ENCODE measurements at regions not wholly inside any gene's neighbourhood (a gene's known extent, or its start where the extent isn't known, plus 50 kb on each side); places are given as distances from the start of the nearest gene placed in this dataset.

- Histone ChIP-seq H3K27me3 (ENCODE audit: control insufficient read depth in 2 of 2, insufficient read depth in 2 of 2, low read length in 2 of 2) (no peaks in the 10 kb centered on the region), H3K36me3 (ENCODE audit: control insufficient read depth in 2 of 2, extremely low read depth in 1 of 2, insufficient read depth in 2 of 2, low read length in 2 of 2) (no peaks in the 10 kb centered on the region), H4K20me1 (replicated peaks; ENCODE audit: control insufficient read depth, extremely low read depth, insufficient read depth, low read length) (no peaks in the 10 kb centered on the region), H3K27ac (ENCODE audit: insufficient read depth, low read depth, low read length) (no peak overlapping the region), H3K79me2 (ENCODE audit: control insufficient read depth, insufficient read depth, low read length) (no peaks in the 10 kb centered on the region), H2AFZ (ENCODE audit: low read depth, low read length) (no peak overlapping the region), H3K4me3 (replicated peaks in 1 of 3; ENCODE audit: insufficient read depth in 1 of 3, low read depth in 1 of 3, low read length in 3 of 3) (no peak overlapping the region), H3K4me1 (ENCODE audit: control insufficient read depth, extremely low read depth, insufficient read depth, low read length) (no peaks in the 10 kb centered on the region), H3K9me1 (replicated peaks; ENCODE audit: control insufficient read depth, extremely low read depth, insufficient read depth, low read length) (no peaks in the 10 kb centered on the region), H3K9ac (replicated peaks; ENCODE audit: extremely low read depth, insufficient read depth, low read length) (no peak overlapping the region), H3K9me3 (replicated peaks; ENCODE audit: control insufficient read depth, insufficient read depth, low read length) (peaks cover 4% of the 10 kb centered on the region), H3K4me2 (ENCODE audit: insufficient read depth, low read length) (no peak overlapping the region)
- dilution Hi-C loops (cut with MboI; ENCODE audit: extremely low pct_ligation_motif_present, low sequenced_read_pairs) (no loop called here), intact Hi-C loops (cut with micrococcal nuclease) (no loop called here)
- POLR2A ChIA-PET, result no interaction called here
- TF ChIP-seq POLR2A (IDR thresholded peaks at IDR 0.05; ENCODE audit: low read depth, low read length) (no peak), POLR2AphosphoS5 (IDR thresholded peaks at IDR 0.05; ENCODE audit: insufficient read depth, low read depth, low read length) (no peak), JUN (IDR thresholded peaks at IDR 0.05; ENCODE audit: borderline replicate concordance, insufficient read depth, insufficient read length, low read depth) (no peak), GATA2 (IDR thresholded peaks at IDR 0.05; ENCODE audit: insufficient read depth, insufficient read length, low read depth, low read length) (no peak), EZH2 (IDR thresholded peaks at IDR 0.05; ENCODE audit: borderline replicate concordance, low read depth, low read length, severe bottlenecking) (no peak), FOS (IDR thresholded peaks at IDR 0.05; ENCODE audit: borderline replicate concordance, insufficient read depth, low read length) (no peak), MYC (IDR thresholded peaks at IDR 0.05; ENCODE audit: low read depth, low read length) (no peak), MAX (IDR thresholded peaks at IDR 0.05; ENCODE audit: insufficient read depth, insufficient read length) (no peak), CTCF (IDR thresholded peaks at IDR 0.05; ENCODE audit: extremely low read depth in 1 of 2, insufficient read depth in 1 of 2, low read depth in 1 of 2, low read length in 2 of 2) (no peak)
- BruUV-seq (replicated peaks), result no TSS peak
- FAIRE-seq (no peak), DNase-seq (ENCODE audit: low read depth, low spot score) (no peak)
- CTCF ChIA-PET, result no interaction called here
Observed at GRCh38 chr21:20373031-20373430, 625.2 kb upstream of the NCAM2 start.

All from endothelial cell of umbilical vein (primary cell).